Suprapubic skin (tissue), 3 donors: ENCODE measurements at regions not wholly inside any gene's neighbourhood (a gene's known extent, or its start where the extent isn't known, plus 50 kb on each side); places are given as distances from the start of the nearest gene placed in this dataset.

Experiments used
- CTCF ChIP-seq, 2 donors: fragments of 200-600 bp in 1 of 2; fragments of 450-650 bp in 1 of 2; sonication (generic) in 1 of 2; IDR thresholded peaks; one replicate each; pipeline ENCODE4 v1.5.1; 2016 to 2019; ENCODE audit warnings: antibody characterized with exemption in 2 of 2, mild to moderate bottlenecking in 1 of 2, moderate library complexity in 1 of 2
- EP300 ChIP-seq: sonication (generic); formaldehyde crosslinking; IDR thresholded peaks from one replicate; pipeline ENCODE4 v1.6.1; 2017; ENCODE audit warnings: antibody characterized with exemption
- POLR2A ChIP-seq, 2 donors: fragments of 450-650 bp; IDR thresholded peaks; one replicate each; pipeline ENCODE4 v1.6.1; 2017; ENCODE audit warnings: antibody characterized with exemption in 2 of 2, mild to moderate bottlenecking in 2 of 2, moderate library complexity in 2 of 2

GRCh38 chr3:189096092-189096491, 75.7 kb upstream of the TPRG1 start:
- TF ChIP-seq CTCF (IDR thresholded peaks at IDR 0.05) (no peak), POLR2A (IDR thresholded peaks at IDR 0.05) (no peak), EP300 (no peak)
